Coronary artery (tissue), 2 donors: ENCODE measurements at regions not wholly inside any gene's neighbourhood (a gene's known extent, or its start where the extent isn't known, plus 50 kb on each side); places are given as distances from the start of the nearest gene placed in this dataset.

Experiments used
- DNase-seq: peaks from one replicate; pipeline ENCODE4 v3.0.0-alpha.2; 2017; ENCODE audit warnings: low spot score
- H3K27ac ChIP-seq, 2 donors: fragments of 200-600 bp; sonication (generic); one replicate each; pipeline ENCODE4 v1.5.1; 2016 to 2019
- H3K4me3 ChIP-seq: fragments of 200-600 bp; sonication (generic); 2 replicates; pipeline ENCODE4 v1.5.1; 2016; ENCODE audit warnings: mild to moderate bottlenecking, moderate library complexity
- CTCF ChIP-seq: fragments of 200-600 bp; sonication (generic); IDR thresholded peaks from one replicate; pipeline ENCODE4 v1.5.1; 2019; ENCODE audit warnings: antibody characterized with exemption

- TF ChIP-seq CTCF: no peak
- no peak overlapping the region for H3K27ac ChIP-seq
- DNase-seq: no peak
- H3K4me3 ChIP-seq: no peak overlapping the region
Measured at GRCh38 chr7:125136755-125137532, 207.3 kb upstream of the POT1 start.

GRCh38 chr7:125136341-125136740 lies 206.7 kb upstream of the POT1 start:
- DNase-seq: no peak
- TF ChIP-seq CTCF: no peak
- Histone ChIP-seq H3K27ac (no peak overlapping the region), H3K4me3 (no peak overlapping the region)

- no peak for TF ChIP-seq CTCF
- Histone ChIP-seq H3K4me3 (no peak overlapping the region), H3K27ac (no peak overlapping the region)
- no peak for DNase-seq
Measured at GRCh38 chr7:125130173-125130572, 200.5 kb upstream of the POT1 start.

GRCh38 chr7:125127304-125127703 lies 197.7 kb upstream of the POT1 start:
- H3K27ac ChIP-seq: no peak overlapping the region
- no peak overlapping the region for H3K4me3 ChIP-seq
- DNase-seq: no peak
- no peak for TF ChIP-seq CTCF

GRCh38 chr7:125126376-125126775 lies 196.8 kb upstream of the POT1 start:
- no peak overlapping the region for H3K4me3 ChIP-seq
- TF ChIP-seq CTCF: no peak
- H3K27ac ChIP-seq: no peak overlapping the region
- DNase-seq: no peak

GRCh38 chr7:125125315-125125714 lies 195.7 kb upstream of the POT1 start:
- H3K27ac ChIP-seq: no peak overlapping the region
- TF ChIP-seq CTCF: no peak
- no peak for DNase-seq
- no peak overlapping the region for H3K4me3 ChIP-seq

GRCh38 chr7:125122173-125122572 lies 192.5 kb upstream of the POT1 start:
- DNase-seq: no peak
- no peak for TF ChIP-seq CTCF
- no peak overlapping the region for H3K4me3 ChIP-seq
- H3K27ac ChIP-seq: no peak overlapping the region
